GM19467 (cell line): ENCODE measurements at regions not wholly inside any gene's neighbourhood (a gene's known extent, or its start where the extent isn't known, plus 50 kb on each side); places are given as distances from the start of the nearest gene placed in this dataset.
A peak's percentile ranks its signal among the peaks of the same experiment; 100 is the strongest.

Experiments used
- ATAC-seq: cut with Tn5 transposase; IDR thresholded peaks from one replicate; pipeline ENCODE4 v1.9.1; 2021; ENCODE audit warnings: mild to moderate bottlenecking, moderate library complexity; ENCODE audit not compliant: unreplicated experiment

DNA sequence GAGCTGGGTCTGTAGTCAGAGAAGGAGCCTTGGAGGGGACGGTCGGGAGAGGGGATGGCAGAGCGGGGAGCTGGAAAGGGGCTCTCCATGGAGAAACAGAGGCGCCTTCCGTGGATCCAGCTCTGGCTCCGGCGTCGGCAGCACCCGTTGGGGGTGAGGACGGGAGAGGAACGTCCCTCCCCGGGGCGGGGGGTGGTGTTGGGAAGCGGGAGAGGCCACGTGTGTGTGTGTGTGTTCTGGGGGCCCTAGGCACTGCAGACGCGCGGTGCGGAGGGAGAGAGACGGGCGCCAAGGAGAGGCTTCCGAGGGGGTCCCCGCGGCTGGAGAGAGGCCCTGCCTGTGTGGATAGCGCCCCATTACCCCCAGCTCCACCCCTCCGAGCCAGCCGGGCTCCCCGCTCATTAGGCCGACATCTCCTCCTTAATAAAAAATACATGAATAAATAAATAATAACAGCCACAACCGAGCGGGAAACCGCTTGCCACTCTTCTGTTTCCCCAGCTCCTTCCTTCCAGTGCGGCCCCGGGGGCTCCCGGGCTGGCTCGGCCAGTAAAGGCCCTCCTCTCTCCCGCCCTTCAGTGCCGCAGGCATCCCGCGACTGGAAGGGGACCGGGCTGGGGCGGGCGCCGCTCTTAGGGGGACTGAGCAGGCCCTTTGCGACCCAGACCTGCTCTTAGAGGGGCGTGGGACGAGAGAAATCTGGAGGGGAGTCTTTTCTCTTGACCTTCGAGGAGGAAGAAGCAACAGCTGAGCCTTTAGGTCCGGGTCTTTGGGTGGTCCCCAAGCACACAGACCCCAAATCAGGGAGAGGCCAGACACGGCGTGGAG, 71.3 kb upstream of the ARAP3 start:
- no peak for ATAC-seq

DNA sequence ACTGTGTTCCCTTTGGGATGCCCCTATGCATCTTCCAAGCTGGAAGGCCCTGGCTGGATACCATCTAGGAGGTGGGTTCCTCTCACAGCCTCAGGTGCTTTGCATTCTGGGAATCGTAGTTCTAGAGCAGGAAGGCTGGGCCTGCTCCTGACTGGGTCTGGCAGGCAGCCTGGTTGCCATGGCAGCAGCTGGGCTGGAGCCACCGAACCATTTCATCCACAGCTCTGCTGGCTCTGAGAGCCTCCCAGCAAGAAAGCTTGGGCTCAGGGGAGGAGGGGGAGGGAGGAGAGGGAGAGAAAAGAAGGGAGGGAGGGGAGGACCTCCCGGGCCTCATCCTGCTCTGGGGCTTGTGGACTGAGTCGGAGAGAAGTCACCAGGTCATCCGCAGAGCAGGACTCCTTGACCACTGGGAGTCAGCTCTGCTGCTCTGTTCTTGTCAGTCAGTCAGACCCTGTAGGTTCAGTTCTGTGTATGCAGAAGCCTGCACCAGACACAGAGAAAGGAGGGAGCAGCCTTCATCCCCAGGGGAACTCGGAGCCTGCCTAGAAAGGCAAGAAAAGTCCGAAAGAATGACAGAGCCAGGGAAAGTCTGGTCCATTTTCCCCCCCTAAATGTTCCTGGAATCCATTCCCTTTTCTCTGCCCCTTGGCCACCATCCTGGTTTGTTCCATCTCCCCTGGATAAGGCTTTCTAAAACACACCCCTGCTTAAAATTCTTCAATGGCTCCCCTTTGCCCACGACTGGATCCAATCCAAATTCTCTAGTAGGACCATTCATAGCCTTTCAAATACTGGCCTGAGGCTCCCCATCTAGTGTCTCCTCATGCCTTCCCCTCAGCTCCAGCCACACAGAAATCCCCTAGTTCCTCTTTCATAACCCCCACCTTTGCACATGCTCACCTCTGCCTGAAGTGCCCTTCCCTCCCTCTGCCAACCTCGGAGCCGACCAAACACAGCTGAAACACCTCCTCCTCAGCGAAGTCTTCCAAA, 65.4 kb upstream of the ARAP3 start:
- peak; percentile 59 for ATAC-seq

DNA sequence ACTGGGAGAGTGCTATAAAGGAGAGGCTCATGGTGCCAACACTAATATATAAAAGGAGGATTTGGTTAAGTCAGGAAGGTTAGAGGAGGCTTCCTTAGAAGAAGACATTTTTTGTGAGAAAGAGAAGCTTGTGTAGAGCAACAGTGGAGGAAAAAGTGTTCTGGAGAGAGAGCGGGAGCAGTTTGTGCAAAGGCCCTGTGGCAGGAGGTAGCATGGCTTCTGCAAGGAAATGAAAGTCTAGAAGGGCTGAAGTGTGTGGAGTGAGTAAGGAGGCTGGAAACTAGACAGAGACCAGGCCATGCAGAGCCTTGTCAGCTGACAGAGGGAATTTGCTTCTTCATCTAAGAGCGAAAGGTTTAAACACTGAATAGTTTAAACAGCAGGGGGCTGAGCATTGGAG, 64.4 kb upstream of the ARAP3 start:
- ATAC-seq: no peak

DNA sequence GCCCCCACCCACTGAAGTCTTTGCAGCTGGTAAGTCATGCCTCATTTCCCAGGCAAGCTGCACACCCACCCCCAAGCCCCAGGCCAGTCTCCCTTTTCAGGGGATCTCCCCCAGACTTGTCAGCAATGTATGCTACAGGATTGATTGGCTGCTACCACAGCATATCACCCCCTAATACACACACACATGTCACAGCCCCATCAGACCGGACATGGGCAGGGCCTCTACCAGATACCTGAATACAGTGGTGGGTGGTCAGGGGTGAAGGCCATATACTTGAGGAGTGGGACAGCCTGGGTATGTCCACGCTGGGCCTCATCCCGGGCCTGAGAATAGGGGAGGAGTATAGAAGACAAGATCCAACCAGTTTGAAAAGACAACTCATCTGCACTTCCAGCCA, 63.4 kb upstream of the ARAP3 start:
- no peak for ATAC-seq

DNA sequence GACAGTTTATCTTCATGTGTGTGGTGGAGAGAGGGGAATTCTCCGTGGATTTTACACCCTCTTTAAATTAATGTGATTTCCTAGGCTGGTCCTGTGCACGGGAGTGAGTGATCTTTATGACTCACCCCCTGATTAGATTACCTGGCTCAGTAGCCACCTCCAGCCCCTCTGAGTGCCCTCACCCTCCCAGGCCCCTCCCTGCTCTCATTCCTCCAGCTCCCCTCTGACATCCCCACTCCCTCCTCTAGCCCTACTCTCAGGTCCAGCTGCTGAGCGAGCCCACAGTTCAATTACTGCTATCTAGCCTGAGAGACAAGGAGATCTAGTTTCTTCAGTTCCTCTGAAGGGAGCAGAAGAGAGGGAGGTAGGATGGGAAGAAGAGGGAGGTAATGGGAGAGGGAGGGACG, 61.8 kb upstream of the ARAP3 start:
- ATAC-seq: no peak

DNA sequence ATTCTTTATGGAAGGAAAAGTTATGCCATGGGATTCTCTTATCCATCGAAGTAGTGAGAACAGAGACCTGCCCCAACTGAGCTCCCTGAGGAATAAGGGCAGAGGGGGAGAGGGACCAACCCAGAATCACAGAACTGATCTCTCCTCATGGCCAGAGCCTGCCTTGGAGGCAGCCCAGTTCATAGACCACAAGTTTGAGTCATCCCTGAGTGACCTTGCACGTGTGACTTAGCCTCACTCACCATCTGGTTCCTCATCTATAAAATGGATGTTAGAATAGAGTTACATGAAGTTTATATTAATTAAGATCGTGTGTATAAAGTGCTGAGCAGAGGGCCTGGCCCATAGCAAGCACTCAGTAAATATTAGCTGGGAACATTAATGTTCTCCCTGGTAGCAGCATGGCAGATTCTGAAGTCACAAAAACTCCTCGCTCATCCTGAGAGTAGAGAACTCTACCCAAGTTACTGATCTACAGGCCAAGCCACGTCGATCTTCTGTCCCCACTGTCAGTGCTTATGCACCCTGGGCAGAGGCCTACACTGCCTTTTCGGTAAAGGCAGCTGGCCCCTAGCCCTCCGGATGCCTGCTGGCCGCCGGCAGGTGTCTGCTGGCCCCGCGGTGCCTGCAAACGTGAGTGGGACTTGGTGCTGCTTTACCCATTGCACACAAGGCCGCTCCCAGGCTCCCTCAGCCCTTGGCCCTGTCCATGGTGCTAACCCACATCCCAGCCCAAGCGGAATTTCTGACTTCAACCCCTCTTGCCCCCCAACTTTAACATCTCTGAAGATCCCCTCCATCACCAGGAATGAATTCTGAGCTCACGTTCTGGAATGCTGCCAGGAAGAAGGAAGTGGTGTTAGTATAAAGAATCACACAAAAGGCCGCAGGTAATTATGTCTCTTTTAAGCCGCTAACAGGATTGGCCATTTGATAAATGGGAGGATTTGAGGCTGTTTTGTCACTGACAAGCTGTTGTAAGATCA, 61.1 kb upstream of the ARAP3 start:
- ATAC-seq: no peak

DNA sequence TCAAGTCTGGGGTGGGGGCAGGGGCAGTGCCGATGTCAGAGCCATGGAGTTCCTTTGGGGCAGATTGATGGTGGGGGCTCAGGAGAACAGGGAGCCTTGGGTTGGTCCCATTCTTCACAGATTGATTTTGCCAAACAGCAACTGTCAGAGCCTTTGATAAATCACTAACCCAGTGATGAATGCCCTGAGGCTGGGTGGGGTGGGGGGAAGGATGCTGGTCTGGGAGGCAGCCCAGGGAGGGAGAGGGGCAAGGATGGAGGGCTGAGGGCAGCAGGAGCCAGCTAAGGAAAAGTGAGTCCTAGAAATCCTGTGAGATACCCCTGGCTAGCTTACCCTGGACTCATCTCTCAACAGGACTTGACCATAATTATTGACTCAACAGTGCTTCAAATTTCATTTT, 60.1 kb upstream of the ARAP3 start:
- ATAC-seq: no peak

DNA sequence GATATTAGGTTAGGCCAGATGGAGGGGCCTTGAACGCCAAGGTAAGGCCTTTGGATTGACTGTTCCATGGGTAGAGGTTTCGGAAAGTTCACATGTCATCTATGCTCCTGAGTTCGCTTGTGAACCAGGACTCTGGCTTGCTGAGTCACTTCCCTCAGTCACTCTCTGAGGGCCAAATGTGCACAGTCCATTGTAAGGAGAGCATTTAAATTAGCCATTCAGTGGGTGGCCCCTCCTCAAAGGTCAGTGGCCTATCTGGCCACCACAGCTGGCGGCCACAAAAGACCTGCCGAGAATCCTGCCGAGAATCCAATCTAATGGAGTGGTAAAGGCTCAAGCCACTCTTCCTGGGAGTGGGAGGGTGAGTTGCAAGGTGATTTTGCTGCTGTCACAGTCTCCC, 58.9 kb upstream of the ARAP3 start:
- ATAC-seq: no peak

DNA sequence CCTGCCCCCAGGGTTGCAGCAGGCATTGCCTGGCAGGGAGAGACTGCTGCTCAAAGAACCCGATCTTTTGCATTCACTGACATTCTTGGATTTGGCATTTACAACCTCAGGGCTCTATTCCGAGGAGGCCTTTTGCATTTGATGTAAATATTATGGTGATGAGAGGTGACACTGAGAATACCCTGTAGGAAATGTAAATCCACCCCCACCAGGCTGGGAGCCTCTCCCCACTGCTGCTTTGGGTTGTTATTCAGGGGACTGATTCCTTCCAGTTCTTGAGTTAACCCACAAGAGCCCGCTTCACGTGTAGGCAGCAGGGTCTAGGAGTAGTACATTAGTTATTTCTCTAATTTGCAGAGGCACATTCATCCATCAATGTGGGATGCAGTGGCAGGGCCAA, 55.5 kb upstream of the ARAP3 start:
- ATAC-seq: no peak

DNA sequence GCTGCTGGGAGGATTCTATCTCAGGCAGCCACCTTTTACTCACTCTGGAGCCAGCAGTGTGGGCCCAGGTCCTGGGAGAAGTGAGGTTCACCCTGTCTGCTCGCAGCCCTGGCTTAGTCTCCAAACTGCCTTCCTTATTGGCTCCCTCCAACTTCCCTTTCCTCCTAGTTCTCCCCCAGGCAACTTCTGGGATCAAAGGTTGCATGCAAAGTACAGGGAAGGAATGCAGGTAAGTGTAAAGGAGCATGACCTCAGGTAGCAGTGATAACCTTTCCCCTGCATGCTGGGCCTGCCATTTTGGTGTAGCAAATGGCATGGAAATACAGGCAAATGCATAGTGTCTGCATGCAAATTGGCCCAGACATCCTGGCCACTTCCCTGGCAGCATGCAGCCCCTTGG, 53.8 kb upstream of the ARAP3 start:
- ATAC-seq: no peak

DNA sequence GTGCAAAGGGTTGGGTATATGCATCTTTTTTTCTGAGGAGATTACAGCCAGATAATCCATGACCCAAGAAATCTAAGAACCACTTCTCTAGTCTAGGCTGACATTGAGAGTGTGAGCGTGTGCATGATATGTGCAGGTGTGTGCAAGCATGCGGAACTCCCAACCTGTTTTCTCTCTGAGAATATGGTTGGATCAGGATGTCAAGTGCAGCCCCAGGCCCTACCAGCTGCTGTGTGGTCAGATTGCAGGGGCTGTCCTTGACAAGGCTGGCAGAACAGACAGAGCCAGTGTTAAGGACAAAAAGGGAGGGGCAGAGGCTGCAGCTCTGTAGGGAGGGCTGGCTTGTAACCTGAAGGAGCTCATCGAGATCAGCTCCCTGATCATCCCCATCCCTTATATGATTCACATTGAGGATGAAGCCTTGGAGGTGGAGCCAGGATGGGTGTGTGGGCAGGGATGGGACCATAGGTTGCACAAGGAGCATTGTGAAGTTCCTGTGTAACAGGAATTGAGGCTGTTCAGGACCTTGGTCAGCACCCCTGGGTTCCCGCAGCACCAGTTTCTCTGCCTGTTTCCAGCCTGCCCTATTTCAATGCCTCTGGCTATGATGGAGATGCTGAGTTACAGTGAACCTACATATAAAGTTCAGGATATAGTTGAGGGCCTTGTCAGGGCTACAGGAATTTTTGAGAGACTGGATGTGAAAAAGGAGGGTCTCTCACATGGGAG, 52.6 kb upstream of the ARAP3 start:
- no peak for ATAC-seq

DNA sequence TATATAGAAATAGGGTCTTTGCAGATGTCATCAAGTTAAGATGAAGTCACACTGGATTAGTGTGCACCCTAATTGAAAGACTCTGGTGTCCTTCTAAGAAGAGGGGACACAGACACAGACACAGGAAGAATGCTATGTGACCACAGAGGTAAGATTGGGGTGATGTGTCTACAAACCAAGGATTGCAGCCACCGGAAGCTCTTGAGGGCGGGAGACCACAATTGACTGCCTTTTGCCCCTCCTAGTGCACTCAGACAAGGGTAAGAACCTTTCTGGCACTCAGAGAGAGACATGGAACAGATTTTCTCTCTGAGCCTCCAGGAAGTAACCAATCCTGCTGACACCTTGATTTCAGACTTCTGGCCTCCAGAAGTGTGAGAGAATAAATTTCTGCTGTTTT, 51.2 kb upstream of the ARAP3 start:
- ATAC-seq: no peak

DNA sequence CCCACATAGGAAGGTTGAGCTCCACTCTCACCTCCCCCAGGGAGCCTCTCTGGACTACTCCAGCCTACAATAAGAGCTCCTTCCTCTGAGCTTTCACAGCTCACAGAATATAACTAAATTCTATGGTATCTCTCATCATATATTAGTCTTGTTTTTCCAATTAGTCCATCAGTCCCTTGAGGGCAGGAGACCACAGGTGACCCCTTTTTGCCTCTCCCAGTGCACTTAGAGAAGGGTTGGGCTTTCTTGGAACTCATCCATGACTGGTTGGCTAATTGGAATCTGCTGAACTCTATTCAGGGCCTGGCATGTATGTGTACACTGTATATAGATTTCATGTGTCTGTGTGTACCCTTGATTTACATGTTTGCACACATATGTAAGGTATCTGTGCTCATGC, 50.4 kb upstream of the ARAP3 start:
- no peak for ATAC-seq
